Activated naive CD8-positive, alpha-beta T cell treated with anti-CD3 and anti-CD28 coated beads, Interleukin-2, amount 50 U/mL, for 24 hours (primary cell): ENCODE measurements at regions not wholly inside any gene's neighbourhood (a gene's known extent, or its start where the extent isn't known, plus 50 kb on each side); places are given as distances from the start of the nearest gene placed in this dataset.

Source experiments
- ATAC-seq: fragments of 150-1000 bp; cut with Tn5 transposase; one replicate; pipeline ENCODE4 v1.10.0; 2021
- DNase-seq: peaks from one replicate; pipeline ENCODE4 v3.0.0; 2021
- H3K27ac Mint-ChIP-seq: one replicate; pipeline ENCODE4 v1.8.0; 2021; ENCODE audit warnings: mild to moderate bottlenecking, mixed read lengths
- H3K27me3 Mint-ChIP-seq: one replicate; pipeline ENCODE4 v1.8.0; 2021; ENCODE audit warnings: mixed read lengths
- H3K36me3 Mint-ChIP-seq: one replicate; pipeline ENCODE4 v1.8.0; 2021; ENCODE audit warnings: low read depth, mixed read lengths
- H3K4me1 Mint-ChIP-seq: one replicate; pipeline ENCODE4 v1.8.0; 2021; ENCODE audit warnings: mixed read lengths
- H3K4me3 Mint-ChIP-seq: one replicate; pipeline ENCODE4 v1.8.0; 2021; ENCODE audit warnings: mild to moderate bottlenecking, moderate library complexity, mixed read lengths
- H3K9me3 Mint-ChIP-seq: one replicate; pipeline ENCODE4 v1.8.0; 2021; ENCODE audit warnings: mixed read lengths

DNA sequence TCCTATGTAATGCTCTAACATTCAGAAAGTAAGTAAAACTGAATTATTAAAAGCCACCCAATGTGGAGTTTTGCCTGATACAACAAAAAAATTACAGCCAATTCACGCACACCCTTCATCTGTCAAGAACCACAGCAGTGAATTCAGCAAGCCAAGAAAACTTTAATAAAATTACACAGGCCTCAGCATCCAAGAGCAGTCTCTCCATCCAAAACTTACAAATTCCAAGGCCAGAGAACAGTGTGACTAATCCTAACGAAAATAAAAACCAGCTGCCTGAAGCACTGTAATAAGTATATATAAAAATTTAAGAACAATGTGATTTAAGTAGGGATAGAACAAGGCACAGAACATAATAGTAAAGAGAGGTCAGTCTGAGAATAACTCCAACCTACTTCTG lies 54.2 kb downstream of the SIX6 start:
- Mint-ChIP-seq H3K36me3 (no peaks in the 10 kb centered on the region), H3K4me1 (no peaks in the 10 kb centered on the region), H3K27me3 (peaks cover 9% of the 10 kb centered on the region), H3K9me3 (no peaks in the 10 kb centered on the region), H3K4me3 (no peak overlapping the region), H3K27ac (no peak overlapping the region)
- no peak for DNase-seq
- no peak for ATAC-seq

DNA sequence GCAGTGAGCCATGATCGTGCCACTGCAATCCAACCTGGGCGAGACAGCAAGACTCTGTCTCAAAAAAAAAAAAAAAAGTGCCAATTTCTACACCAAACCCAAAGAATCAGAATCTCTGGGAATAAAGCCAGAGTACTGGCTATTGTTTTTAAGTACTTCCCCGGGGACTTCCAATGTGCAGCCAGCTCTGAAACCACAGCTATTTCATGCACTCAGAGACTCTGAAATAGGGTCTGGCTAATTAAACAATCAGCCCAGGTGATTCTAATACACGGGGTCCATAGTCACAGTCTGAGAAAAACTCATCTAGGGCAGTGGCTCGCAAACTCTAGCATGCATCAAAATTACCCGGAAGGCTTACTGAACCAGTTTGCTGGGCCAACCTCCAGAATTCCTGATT lies 56.3 kb downstream of the SIX6 start:
- DNase-seq, result no peak
- H3K27ac Mint-ChIP-seq, result no peak overlapping the region
- H3K9me3 Mint-ChIP-seq, result no peaks in the 10 kb centered on the region
- no peak for ATAC-seq
- H3K4me3 Mint-ChIP-seq, result no peak overlapping the region
- H3K4me1 Mint-ChIP-seq, result no peaks in the 10 kb centered on the region
- H3K27me3 Mint-ChIP-seq, result peaks cover 10% of the 10 kb centered on the region
- no peaks in the 10 kb centered on the region for H3K36me3 Mint-ChIP-seq

- Mint-ChIP-seq H3K36me3 (no peaks in the 10 kb centered on the region), H3K27ac (no peak overlapping the region), H3K4me1 (no peaks in the 10 kb centered on the region), H3K4me3 (no peak overlapping the region), H3K27me3 (peaks cover 9% of the 10 kb centered on the region), H3K9me3 (no peaks in the 10 kb centered on the region)
- DNase-seq (no peak), ATAC-seq (no peak)
Measured at GRCh38 chr14:60566101-60566500, 57.2 kb downstream of the SIX6 start.

GRCh38 chr14:60573943-60574495 lies 65.1 kb downstream of the SIX6 start:
- Mint-ChIP-seq H3K4me1 (no peaks in the 10 kb centered on the region), H3K4me3 (no peak overlapping the region), H3K27ac (no peak overlapping the region), H3K9me3 (no peaks in the 10 kb centered on the region), H3K27me3 (peaks cover 12% of the 10 kb centered on the region), H3K36me3 (no peaks in the 10 kb centered on the region)
- ATAC-seq, result no peak
- DNase-seq, result no peak

DNA sequence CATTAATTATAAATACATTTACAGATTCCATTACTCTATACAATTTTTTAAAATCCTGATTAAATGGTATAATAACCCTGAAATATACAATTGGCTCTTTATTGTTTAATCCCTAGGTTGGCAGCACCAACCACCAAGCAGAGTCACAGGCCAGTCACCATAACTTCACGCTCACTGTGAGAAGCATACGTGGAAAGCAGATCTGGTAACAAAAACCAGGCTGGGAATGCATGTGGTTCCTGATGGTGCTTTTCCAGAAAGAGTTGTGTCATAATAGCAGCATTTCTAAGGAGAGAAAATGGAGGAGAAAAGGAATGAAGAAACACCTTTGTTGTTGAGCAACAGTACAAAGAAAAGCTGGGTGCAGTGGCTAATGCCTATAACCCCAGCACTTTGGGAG lies 66.1 kb downstream of the SIX6 start:
- Mint-ChIP-seq H3K9me3 (no peaks in the 10 kb centered on the region), H3K27ac (no peak overlapping the region), H3K4me3 (no peak overlapping the region), H3K27me3 (peaks cover 12% of the 10 kb centered on the region), H3K36me3 (no peaks in the 10 kb centered on the region), H3K4me1 (no peaks in the 10 kb centered on the region)
- ATAC-seq (no peak), DNase-seq (no peak)

DNA sequence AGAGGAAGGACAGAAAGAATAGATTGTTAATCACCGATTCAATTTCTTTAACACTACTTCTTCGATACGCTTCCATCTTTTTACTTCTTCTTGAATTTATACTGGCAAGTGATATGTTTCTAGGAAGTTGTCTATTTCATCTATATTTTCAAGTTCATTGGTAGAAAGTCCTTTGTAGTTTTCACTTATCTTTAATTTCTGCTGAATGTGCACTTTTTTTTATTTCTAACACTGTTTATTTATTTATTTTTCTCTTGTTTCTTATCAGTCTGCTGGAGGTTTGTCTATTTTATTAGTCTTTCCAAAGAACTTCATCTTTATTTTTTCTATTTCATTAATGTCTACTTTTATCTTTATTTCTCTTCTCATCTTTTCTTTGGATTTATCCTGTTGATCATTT lies 63.6 kb downstream of the SIX1 start:
- Mint-ChIP-seq H3K27me3 (peaks cover 6% of the 10 kb centered on the region), H3K36me3 (no peaks in the 10 kb centered on the region), H3K27ac (no peak overlapping the region), H3K4me1 (no peaks in the 10 kb centered on the region), H3K9me3 (no peaks in the 10 kb centered on the region), H3K4me3 (no peak overlapping the region)
- no peak for ATAC-seq
- no peak for DNase-seq

DNA sequence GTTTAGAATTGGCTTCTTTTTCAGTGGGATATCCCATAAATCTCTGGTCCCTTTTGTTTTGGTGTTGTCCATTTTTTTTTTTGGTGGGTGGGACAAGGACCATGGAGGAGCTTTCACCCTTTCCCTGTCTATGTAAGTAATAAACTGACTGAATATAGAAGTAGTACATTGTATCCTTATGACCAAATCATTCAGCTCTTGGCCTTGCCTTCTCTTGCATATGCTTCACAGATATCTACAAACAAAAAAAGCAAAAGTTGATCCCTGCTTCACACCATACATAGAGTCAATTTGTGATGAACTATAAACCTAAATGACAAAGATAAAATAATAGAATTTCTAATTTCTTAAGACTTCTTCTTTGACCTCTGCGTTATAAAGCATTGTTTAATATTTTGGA lies 59.8 kb downstream of the SIX1 start:
- no peak for ATAC-seq
- H3K36me3 Mint-ChIP-seq, result no peaks in the 10 kb centered on the region
- H3K9me3 Mint-ChIP-seq, result no peaks in the 10 kb centered on the region
- DNase-seq, result no peak
- no peaks in the 10 kb centered on the region for H3K4me1 Mint-ChIP-seq
- no peak overlapping the region for H3K27ac Mint-ChIP-seq
- peaks cover 9% of the 10 kb centered on the region for H3K27me3 Mint-ChIP-seq
- H3K4me3 Mint-ChIP-seq, result no peak overlapping the region

- DNase-seq (no peak), ATAC-seq (peak; percentile 40)
- Mint-ChIP-seq H3K27me3 (peaks cover 9% of the 10 kb centered on the region), H3K9me3 (no peaks in the 10 kb centered on the region), H3K27ac (no peak overlapping the region), H3K36me3 (no peaks in the 10 kb centered on the region), H3K4me3 (no peak overlapping the region), H3K4me1 (no peaks in the 10 kb centered on the region)
Measured at GRCh38 chr14:60590991-60591414, 58.3 kb downstream of the SIX1 start.
